ENCODE measurements at regions not wholly inside any gene's neighbourhood (a gene's known extent, or its start where the extent isn't known, plus 50 kb on each side); places are given as distances from the start of the nearest gene placed in this dataset.

GRCh38 chr13:97121894-97122293 is 100.2 kb upstream of the MBNL2 start:
- TF ChIP-seq CTCF (IDR thresholded peaks at IDR 0.05; ENCODE audit: extremely low read depth in 1 of 2, insufficient read depth in 1 of 2, low read depth in 1 of 2, low read length in 2 of 2), result no peak
- TF ChIP-seq POLR2A (IDR thresholded peaks at IDR 0.05; ENCODE audit: low read depth, low read length), result no peak

All from endothelial cell of umbilical vein (primary cell).